ENCODE measurements at regions not wholly inside any gene's neighbourhood (a gene's known extent, or its start where the extent isn't known, plus 50 kb on each side); places are given as distances from the start of the nearest gene placed in this dataset.

DNA sequence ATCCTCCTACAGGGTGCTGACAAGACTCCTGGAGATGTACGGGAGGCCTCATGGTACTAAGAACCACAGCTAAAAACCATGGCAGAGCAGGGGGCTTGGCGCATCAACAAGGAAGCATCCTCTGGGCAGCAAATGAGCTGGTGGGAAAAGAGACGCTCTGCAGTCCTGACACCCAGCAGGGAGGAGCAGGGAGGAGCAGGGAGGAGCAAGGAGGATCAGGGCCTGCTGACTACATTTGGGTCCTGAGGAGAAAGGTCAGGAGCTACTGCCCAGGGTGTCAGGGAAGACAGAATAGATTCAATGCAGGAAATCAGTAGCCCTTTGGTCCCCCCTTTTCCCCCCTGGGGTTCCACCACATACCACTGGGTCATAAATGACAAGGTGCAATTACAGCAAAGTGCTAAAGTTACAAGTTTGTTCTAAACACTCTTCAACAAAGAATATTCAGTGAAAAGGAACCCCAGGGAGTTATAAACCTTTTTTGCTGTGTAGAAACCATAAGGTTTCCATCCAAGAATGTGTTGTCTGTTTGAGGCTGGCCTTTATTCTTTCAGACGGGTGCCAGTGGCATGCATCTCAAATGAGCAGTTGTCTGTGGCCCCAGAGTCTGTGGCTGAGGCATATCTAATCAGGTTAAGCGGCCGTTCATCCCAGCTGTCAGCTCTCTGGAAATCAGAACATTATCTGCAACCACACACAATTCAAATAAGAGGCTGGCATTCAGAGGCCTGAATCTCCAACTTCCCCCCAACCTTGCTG, 325.0 kb downstream of the CDC5L start:
- Histone ChIP-seq H3K9me3 (ENCODE audit: control insufficient read depth in 1 of 2, insufficient read depth in 1 of 2, low read length in 2 of 2) (peaks cover 0 to 5% of the 10 kb centered on the region in 2 experiments), H3K4me1 (ENCODE audit: insufficient read depth, low read length) (no peaks in the 10 kb centered on the region), H3K4me3 (ENCODE audit: low read length) (no peak overlapping the region), H3K27ac (ENCODE audit: low read depth in 1 of 2, low read length in 2 of 2) (no peak overlapping the region), H3K27me3 (ENCODE audit: control insufficient read depth in 1 of 2, insufficient read depth in 2 of 2, low read length in 2 of 2) (peaks cover 0 to 2% of the 10 kb centered on the region in 2 experiments), H3K36me3 (ENCODE audit: insufficient read depth, low read length) (no peaks in the 10 kb centered on the region)
- ChIA-PET CTCF (no interaction called here), POLR2A (no interaction called here)
- intact Hi-C loops (cut with DNase I, micrococcal nuclease) = no loop called here
- H3K9me3 Mint-ChIP-seq = no peaks in the 10 kb centered on the region
- ATAC-seq (ENCODE audit: poor library complexity) (no peak), DNase-seq (no peak)
- H3K4me3 Mint-ChIP-seq = no peak overlapping the region
- H3K4me1 Mint-ChIP-seq (ENCODE audit: low read depth) = no peaks in the 10 kb centered on the region
- no peaks in the 10 kb centered on the region for H3K36me3 Mint-ChIP-seq (ENCODE audit: low read depth)
- TF ChIP-seq, protein P1, sequence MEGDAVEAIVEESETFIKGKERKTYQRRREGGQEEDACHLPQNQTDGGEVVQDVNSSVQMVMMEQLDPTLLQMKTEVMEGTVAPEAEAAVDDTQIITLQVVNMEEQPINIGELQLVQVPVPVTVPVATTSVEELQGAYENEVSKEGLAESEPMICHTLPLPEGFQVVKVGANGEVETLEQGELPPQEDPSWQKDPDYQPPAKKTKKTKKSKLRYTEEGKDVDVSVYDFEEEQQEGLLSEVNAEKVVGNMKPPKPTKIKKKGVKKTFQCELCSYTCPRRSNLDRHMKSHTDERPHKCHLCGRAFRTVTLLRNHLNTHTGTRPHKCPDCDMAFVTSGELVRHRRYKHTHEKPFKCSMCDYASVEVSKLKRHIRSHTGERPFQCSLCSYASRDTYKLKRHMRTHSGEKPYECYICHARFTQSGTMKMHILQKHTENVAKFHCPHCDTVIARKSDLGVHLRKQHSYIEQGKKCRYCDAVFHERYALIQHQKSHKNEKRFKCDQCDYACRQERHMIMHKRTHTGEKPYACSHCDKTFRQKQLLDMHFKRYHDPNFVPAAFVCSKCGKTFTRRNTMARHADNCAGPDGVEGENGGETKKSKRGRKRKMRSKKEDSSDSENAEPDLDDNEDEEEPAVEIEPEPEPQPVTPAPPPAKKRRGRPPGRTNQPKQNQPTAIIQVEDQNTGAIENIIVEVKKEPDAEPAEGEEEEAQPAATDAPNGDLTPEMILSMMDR (IDR thresholded peaks at IDR 0.05) = no peak
- no peaks in the 10 kb centered on the region for H3K27me3 Mint-ChIP-seq
- no peak overlapping the region for H3K27ac Mint-ChIP-seq

DNA sequence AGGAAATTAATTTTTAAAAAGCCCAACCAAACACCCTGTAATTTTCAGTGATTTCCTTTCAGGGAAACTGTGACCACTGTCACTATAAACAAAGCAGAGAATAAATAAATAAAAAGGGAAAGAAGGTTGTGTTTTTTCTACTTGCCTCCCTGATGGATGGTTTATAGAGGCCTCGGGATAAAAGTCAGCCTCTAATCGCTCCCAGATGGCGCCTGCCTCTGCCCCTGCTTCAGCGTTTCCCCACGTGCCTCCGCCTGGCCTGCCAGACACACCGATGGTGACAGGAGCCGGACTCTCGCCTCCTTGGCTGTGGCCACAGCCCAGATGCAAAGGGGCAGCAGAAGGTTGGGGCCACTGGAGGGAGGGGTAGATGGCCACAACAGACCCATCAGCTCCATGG, 327.7 kb downstream of the CDC5L start:
- H3K36me3 Mint-ChIP-seq (ENCODE audit: low read depth) = no peaks in the 10 kb centered on the region
- no peak for ATAC-seq (ENCODE audit: poor library complexity)

DNA sequence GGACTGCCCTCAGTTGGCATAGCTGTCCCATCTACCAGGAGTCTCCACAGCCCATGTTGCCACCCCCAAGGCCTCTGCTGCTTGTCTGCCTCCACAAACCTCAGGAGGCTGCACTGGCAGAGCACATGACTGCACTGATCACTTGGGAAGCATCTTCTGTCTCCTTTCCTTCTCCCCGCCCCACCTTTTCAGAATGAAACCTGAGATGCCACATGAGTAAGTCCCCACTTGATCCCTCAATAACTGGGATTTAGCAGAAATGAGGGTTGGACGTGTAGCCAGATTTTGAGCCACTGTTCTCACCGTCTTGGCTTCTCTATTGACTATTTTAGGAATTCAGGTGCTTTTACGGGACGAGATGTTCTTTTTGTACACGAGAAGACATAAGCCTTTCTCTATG, 328.4 kb downstream of the CDC5L start:
- H3K9me3 Mint-ChIP-seq = no peaks in the 10 kb centered on the region
- Histone ChIP-seq H3K4me1 (ENCODE audit: insufficient read depth, low read length) (no peaks in the 10 kb centered on the region), H3K36me3 (ENCODE audit: insufficient read depth, low read length) (no peaks in the 10 kb centered on the region), H3K4me3 (ENCODE audit: low read length) (no peak overlapping the region), H3K27ac (ENCODE audit: low read depth in 1 of 2, low read length in 2 of 2) (no peak overlapping the region), H3K27me3 (ENCODE audit: control insufficient read depth in 1 of 2, insufficient read depth in 2 of 2, low read length in 2 of 2) (peaks cover 0 to 2% of the 10 kb centered on the region in 2 experiments), H3K9me3 (ENCODE audit: control insufficient read depth in 1 of 2, insufficient read depth in 1 of 2, low read length in 2 of 2) (no peaks in the 10 kb centered on the region)
- ChIA-PET POLR2A (no interaction called here), CTCF (no interaction called here)
- no peak for DNase-seq
- TF ChIP-seq, protein P1 (IDR thresholded peaks at IDR 0.05) = no peak
- no peak overlapping the region for H3K4me3 Mint-ChIP-seq
- H3K36me3 Mint-ChIP-seq (ENCODE audit: low read depth) = no peaks in the 10 kb centered on the region
- no peak for ATAC-seq (ENCODE audit: poor library complexity)
- H3K27ac Mint-ChIP-seq = no peak overlapping the region
- intact Hi-C loops (cut with DNase I, micrococcal nuclease) = no loop called here
- no peaks in the 10 kb centered on the region for H3K4me1 Mint-ChIP-seq (ENCODE audit: low read depth)
- H3K27me3 Mint-ChIP-seq = no peaks in the 10 kb centered on the region

More for the DNA sequence above, 327.7 kb downstream of the CDC5L start:
- Mint-ChIP-seq H3K27me3 (no peaks in the 10 kb centered on the region), H3K4me1 (ENCODE audit: low read depth) (no peaks in the 10 kb centered on the region), H3K4me3 (no peak overlapping the region), H3K9me3 (no peaks in the 10 kb centered on the region), H3K27ac (no peak overlapping the region)
- CTCF ChIA-PET = no interaction called here
- H3K4me3 ChIP-seq (ENCODE audit: low read length) = no peak overlapping the region
- intact Hi-C loops (cut with DNase I, micrococcal nuclease) = no loop called here
- POLR2A ChIA-PET = no interaction called here
- no peak for DNase-seq
- H3K9me3 ChIP-seq (ENCODE audit: control insufficient read depth in 1 of 2, insufficient read depth in 1 of 2, low read length in 2 of 2) = no peaks in the 10 kb centered on the region
- H3K27me3 ChIP-seq (ENCODE audit: control insufficient read depth in 1 of 2, insufficient read depth in 2 of 2, low read length in 2 of 2) = peaks cover 0 to 2% of the 10 kb centered on the region in 2 experiments
- TF ChIP-seq, protein P1 (IDR thresholded peaks at IDR 0.05) = no peak
- H3K27ac ChIP-seq (ENCODE audit: low read depth in 1 of 2, low read length in 2 of 2) = no peak overlapping the region
- H3K36me3 ChIP-seq (ENCODE audit: insufficient read depth, low read length) = no peaks in the 10 kb centered on the region
- no peaks in the 10 kb centered on the region for H3K4me1 ChIP-seq (ENCODE audit: insufficient read depth, low read length)
